GM23338 (cell line): ENCODE measurements at regions not wholly inside any gene's neighbourhood (a gene's known extent, or its start where the extent isn't known, plus 50 kb on each side); places are given as distances from the start of the nearest gene placed in this dataset.

ENCODE experiments used
- ATAC-seq: fragments of 200-7000 bp; cut with Tn5 transposase; 3 replicates; pipeline ENCODE4 v1.9.1; 2020
- DNase-seq: peaks from one replicate; pipeline ENCODE4 v3.0.0-alpha.2; 2015; ENCODE audit warnings: low spot score
- H2AFZ ChIP-seq: fragments of 200-600 bp; sonication (generic); 2 replicates; pipeline ENCODE4 v1.8.0; 2016; ENCODE audit warnings: antibody characterized with exemption, mild to moderate bottlenecking, moderate library complexity
- H3F3A ChIP-seq: fragments of 200-600 bp; sonication (generic); replicated peaks from 2 replicates; pipeline ENCODE4 v1.8.0; 2017; ENCODE audit warnings: antibody characterized with exemption, mixed run types, low read depth
- H3K27ac ChIP-seq: fragments of 200-600 bp; sonication (generic); 2 replicates; pipeline ENCODE4 v1.6.1; 2016; ENCODE audit warnings: low read depth
- H3K27me3 ChIP-seq: fragments of 200-600 bp; sonication (generic); 2 replicates; pipeline ENCODE4 v1.8.0; 2016; ENCODE audit warnings: mild to moderate bottlenecking, mixed run types, moderate library complexity; ENCODE audit not compliant: insufficient read depth
- H3K36me3 ChIP-seq: fragments of 200-600 bp; sonication (generic); 2 replicates; pipeline ENCODE4 v1.8.0; 2016; ENCODE audit warnings: mild to moderate bottlenecking; ENCODE audit not compliant: insufficient read depth
- H3K4me1 ChIP-seq: fragments of 200-600 bp; sonication (generic); 2 replicates; pipeline ENCODE4 v1.8.0; 2016; ENCODE audit warnings: mild to moderate bottlenecking, moderate library complexity; ENCODE audit not compliant: insufficient read depth
- H3K4me2 ChIP-seq: fragments of 200-600 bp; sonication (generic); 2 replicates; pipeline ENCODE4 v1.7.1; 2017; ENCODE audit warnings: mixed run types
- H3K4me3 ChIP-seq: fragments of 200-600 bp; sonication (generic); 2 replicates; pipeline ENCODE4 v1.6.1; 2016; ENCODE audit warnings: mixed run types
- H3K79me2 ChIP-seq: fragments of 200-600 bp; sonication (generic); replicated peaks from 2 replicates; pipeline ENCODE4 v1.8.0; 2017; ENCODE audit warnings: mild to moderate bottlenecking; ENCODE audit not compliant: insufficient read depth
- H3K9me2 ChIP-seq: fragments of 200-600 bp; sonication (generic); 2 replicates; pipeline ENCODE4 v1.8.0; 2017; ENCODE audit not compliant: insufficient read depth
- H4K20me1 ChIP-seq: fragments of 200-600 bp; sonication (generic); replicated peaks from 2 replicates; pipeline ENCODE4 v1.8.0; 2017; ENCODE audit warnings: mild to moderate bottlenecking; ENCODE audit not compliant: insufficient read depth
- H3K27ac Mint-ChIP-seq: 2 replicates; pipeline ENCODE4 v1.8.0; 2020; ENCODE audit warnings: inconsistent platforms, mild to moderate bottlenecking, moderate library complexity, mixed read lengths
- H3K27me3 Mint-ChIP-seq: 3 replicates; pipeline ENCODE4 v1.8.0; 2022; ENCODE audit warnings: low read depth, mild to moderate bottlenecking, moderate library complexity, mixed read lengths, inconsistent platforms; ENCODE audit not compliant: insufficient read depth, poor library complexity
- H3K36me3 Mint-ChIP-seq: 3 replicates; pipeline ENCODE4 v1.8.0; 2021; ENCODE audit warnings: low read depth, mild to moderate bottlenecking, inconsistent platforms, moderate library complexity, mixed read lengths
- H3K4me1 Mint-ChIP-seq: 3 replicates; pipeline ENCODE4 v1.8.0; 2020; ENCODE audit warnings: mild to moderate bottlenecking, inconsistent platforms, mixed read lengths
- H3K4me3 Mint-ChIP-seq: 3 replicates; pipeline ENCODE4 v1.8.0; 2021; ENCODE audit warnings: moderate library complexity, mild to moderate bottlenecking, inconsistent platforms, mixed read lengths
- H3K9me3 Mint-ChIP-seq: 3 replicates; pipeline ENCODE4 v1.8.0; 2020; ENCODE audit warnings: moderate library complexity, mild to moderate bottlenecking, inconsistent platforms, mixed read lengths
- CREB1 ChIP-seq: fragments of 250-450 bp; sonication (Bioruptor Pico); IDR thresholded peaks from 2 replicates; pipeline ENCODE4 v1.5.0; 2020; ENCODE audit warnings: low read depth, mild to moderate bottlenecking, moderate library complexity
- CTCF ChIP-seq, 2 experiments: fragments of 200-600 bp in 1 of 2; sonication (generic) in 1 of 2; conservative IDR thresholded peaks; 2 replicates each; pipeline versions ENCODE4 v1.5.1 to v1.6.1; 2016 to 2017; ENCODE audit warnings: antibody characterized with exemption in 2 of 2, low read depth in 2 of 2, mild to moderate bottlenecking in 2 of 2, moderate library complexity in 1 of 2
- ETS1 ChIP-seq: IDR thresholded peaks from 2 replicates; pipeline ENCODE4 v1.6.1; 2016; ENCODE audit warnings: antibody characterized with exemption
- EZH2 ChIP-seq: fragments of 200-600 bp; sonication (generic); IDR thresholded peaks from one replicate; pipeline ENCODE4 v1.8.0; 2017; ENCODE audit warnings: antibody characterized with exemption, mild to moderate bottlenecking, low read depth; ENCODE audit not compliant: unreplicated experiment
- EZH2phosphoT487 ChIP-seq: fragments of 200-600 bp; sonication (generic); IDR thresholded peaks from one replicate; pipeline ENCODE4 v1.8.1; 2018; ENCODE audit warnings: antibody characterized with exemption; ENCODE audit not compliant: unreplicated experiment
- JUNB ChIP-seq: IDR thresholded peaks from one replicate; pipeline ENCODE4 v1.6.1; 2016; ENCODE audit warnings: antibody characterized with exemption; ENCODE audit not compliant: unreplicated experiment
- NANOG ChIP-seq: IDR thresholded peaks from 2 replicates; pipeline ENCODE4 v1.6.1; 2016; ENCODE audit warnings: antibody characterized with exemption, borderline replicate concordance
- POLR2AphosphoS5 ChIP-seq: IDR thresholded peaks from 2 replicates; pipeline ENCODE4 v1.6.1; 2016; ENCODE audit warnings: antibody characterized with exemption, low read depth
- REST ChIP-seq: IDR thresholded peaks from one replicate; pipeline ENCODE4 v1.6.1; 2018; ENCODE audit warnings: antibody characterized with exemption; ENCODE audit not compliant: unreplicated experiment
- STAT1 ChIP-seq: IDR thresholded peaks from one replicate; pipeline ENCODE4 v1.6.1; 2016; ENCODE audit warnings: antibody characterized with exemption; ENCODE audit not compliant: unreplicated experiment
- ZNF114 ChIP-seq: fragments of 250-450 bp; sonication (Bioruptor Pico); IDR thresholded peaks from 2 replicates; pipeline ENCODE4 v1.5.0; 2020; ENCODE audit warnings: mild to moderate bottlenecking, moderate library complexity
- ZNF331 ChIP-seq: fragments of 250-450 bp; sonication (Bioruptor Pico); IDR thresholded peaks from 2 replicates; pipeline ENCODE4 v1.5.0; 2020; ENCODE audit warnings: low read depth, mild to moderate bottlenecking, moderate library complexity
- ZNF462 ChIP-seq: fragments of 250-450 bp; sonication (Bioruptor Pico); IDR thresholded peaks from 2 replicates; pipeline ENCODE4 v1.5.0; 2020; ENCODE audit warnings: mild to moderate bottlenecking, moderate library complexity

- H3K27ac Mint-ChIP-seq = no peak overlapping the region
- Histone ChIP-seq H3K36me3 (no peaks in the 10 kb centered on the region), H3K27me3 (no peaks in the 10 kb centered on the region), H3K27ac (no peak overlapping the region), H3K79me2 (no peaks in the 10 kb centered on the region), H3K9me2 (no peaks in the 10 kb centered on the region), H3K4me1 (no peaks in the 10 kb centered on the region), H2AFZ (no peak overlapping the region), H3K4me2 (no peak overlapping the region), H4K20me1 (no peaks in the 10 kb centered on the region), H3F3A (no peaks in the 10 kb centered on the region), H3K4me3 (no peak overlapping the region)
- peaks cover 3% of the 10 kb centered on the region; the same call in 2 of the 3 replicates for H3K4me1 Mint-ChIP-seq
- DNase-seq (no peak), ATAC-seq (no peak)
- H3K9me3 Mint-ChIP-seq = no peaks in the 10 kb centered on the region; the same call in none of the 3 replicates
- no peak overlapping the region for H3K4me3 Mint-ChIP-seq
- H3K36me3 Mint-ChIP-seq = no peaks in the 10 kb centered on the region; the same call in 2 of the 3 replicates
- H3K27me3 Mint-ChIP-seq = peaks cover 2% of the 10 kb centered on the region
- TF ChIP-seq REST (no peak), ZNF331 (CRISPR knock-in tag) (no peak), CREB1 (CRISPR knock-in tag) (no peak), ZNF462 (no peak), POLR2AphosphoS5 (no peak), CTCF (conservative IDR thresholded peaks at IDR 0.05; ENCODE audit: low read depth in 2 of 2) (no peak), EZH2phosphoT487 (no peak), EZH2 (no peak), STAT1 (no peak), ZNF114 (CRISPR knock-in tag) (no peak), ETS1 (no peak), JUNB (no peak), NANOG (no peak)
Observed at GRCh38 chr21:31594279-31594678, 65.2 kb upstream of the SOD1 start.
